NT2/D1 (cell line): ENCODE measurements at regions not wholly inside any gene's neighbourhood (a gene's known extent, or its start where the extent isn't known, plus 50 kb on each side); places are given as distances from the start of the nearest gene placed in this dataset.

Experiments used
- DNase-seq: peaks from one replicate; pipeline ENCODE4 v3.0.0-alpha.2; 2011; ENCODE audit warnings: low read depth, low spot score
- H3K27me3 ChIP-seq: 2 replicates; pipeline ENCODE4 v1.6.0; 2011; ENCODE audit warnings: mild to moderate bottlenecking; ENCODE audit not compliant: insufficient read length, insufficient read depth
- H3K36me3 ChIP-seq: 2 replicates; pipeline ENCODE4 v1.6.1; 2011; ENCODE audit warnings: mild to moderate bottlenecking, low read length, mixed read lengths; ENCODE audit not compliant: insufficient read depth, insufficient read length
- H3K4me1 ChIP-seq: 2 replicates; pipeline ENCODE4 v1.5.1; 2011; ENCODE audit not compliant: insufficient read depth, insufficient read length
- H3K4me3 ChIP-seq: 2 replicates; pipeline ENCODE4 v1.5.1; 2011; ENCODE audit warnings: low read depth; ENCODE audit not compliant: insufficient read length
- H3K9ac ChIP-seq: 2 replicates; pipeline ENCODE4 v1.6.0; 2011; ENCODE audit warnings: low read depth; ENCODE audit not compliant: insufficient read length
- H3K9me3 ChIP-seq: 2 replicates; pipeline ENCODE4 v1.5.1; 2011; ENCODE audit warnings: mild to moderate bottlenecking, low read length; ENCODE audit not compliant: insufficient read depth
- SUZ12 ChIP-seq: IDR thresholded peaks from 2 replicates; pipeline ENCODE4 v1.6.1; 2011; ENCODE audit not compliant: insufficient read length, insufficient read depth; ENCODE audit errors: extremely low read depth
- YY1 ChIP-seq: IDR thresholded peaks from 2 replicates; pipeline ENCODE4 v1.6.1; 2011; ENCODE audit not compliant: insufficient read length, insufficient read depth
- ZNF274 ChIP-seq: IDR thresholded peaks from 2 replicates; pipeline ENCODE4 v1.6.1; 2011; ENCODE audit warnings: mild to moderate bottlenecking, low read depth, low read length

DNA sequence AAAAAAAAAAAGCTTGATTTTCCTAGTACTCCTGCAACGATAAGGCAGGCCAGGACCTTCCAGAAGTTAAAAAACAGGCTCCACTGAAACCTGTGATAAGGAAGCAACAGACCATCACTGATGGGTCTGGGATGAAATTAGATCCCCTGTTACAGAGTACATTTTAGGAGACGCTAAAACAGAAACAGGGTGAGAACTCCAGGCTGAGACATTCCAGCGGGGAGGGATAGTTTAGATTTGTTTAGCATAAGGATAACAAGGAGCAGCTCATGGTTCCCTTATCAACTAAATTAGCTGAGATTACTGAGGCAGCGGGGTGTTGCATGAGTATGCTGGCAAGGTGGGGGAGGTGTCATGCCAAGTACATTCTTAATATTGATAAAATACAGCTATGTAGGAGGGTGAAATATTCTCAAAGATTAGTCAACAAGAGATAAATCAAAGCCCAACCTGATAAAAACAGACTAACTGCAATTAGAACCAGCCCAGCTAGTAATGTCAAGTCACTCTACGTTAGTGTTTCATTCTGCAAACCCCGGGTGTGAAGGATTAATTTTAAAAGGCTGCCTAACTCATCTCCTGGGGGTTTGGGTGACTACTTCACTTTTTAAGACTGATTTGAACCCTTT is 75.0 kb upstream of the BZW1 start:
- Histone ChIP-seq H3K4me3 (no peak overlapping the region), H3K27me3 (no peaks in the 10 kb centered on the region), H3K36me3 (no peaks in the 10 kb centered on the region), H3K4me1 (peaks cover 5% of the 10 kb centered on the region), H3K9ac (no peak overlapping the region), H3K9me3 (no peaks in the 10 kb centered on the region)
- TF ChIP-seq ZNF274 (no peak), SUZ12 (no peak), YY1 (no peak)
- DNase-seq, result no peak

GRCh38 chr2:200737585-200737984 is 74.1 kb upstream of the BZW1 start:
- Histone ChIP-seq H3K36me3 (no peaks in the 10 kb centered on the region), H3K4me3 (no peak overlapping the region), H3K9me3 (no peaks in the 10 kb centered on the region), H3K27me3 (no peaks in the 10 kb centered on the region), H3K9ac (no peak overlapping the region), H3K4me1 (peaks cover 5% of the 10 kb centered on the region)
- no peak for TF ChIP-seq SUZ12
- no peak for TF ChIP-seq YY1
- TF ChIP-seq ZNF274, result no peak
- no peak for DNase-seq

DNA sequence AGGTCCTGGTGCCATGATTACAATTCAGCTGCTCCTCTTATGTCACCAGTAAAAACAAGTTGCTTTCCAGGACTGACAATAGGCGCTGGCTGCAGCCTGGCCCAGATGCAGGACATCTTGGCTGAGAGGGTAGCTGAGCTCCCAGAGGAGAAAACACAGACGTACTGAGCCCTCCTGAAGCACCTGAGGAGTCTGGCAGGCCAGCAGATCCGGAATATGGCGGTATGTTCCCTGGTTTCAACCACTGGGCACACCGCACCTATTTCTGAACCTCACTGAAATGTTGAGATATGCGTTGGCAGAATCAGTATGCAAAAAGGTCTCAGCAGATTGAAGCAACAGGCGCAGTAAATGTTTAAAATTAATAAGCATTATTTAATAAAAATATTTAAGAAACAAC is 73.1 kb upstream of the BZW1 start:
- Histone ChIP-seq H3K4me1 (peaks cover 5% of the 10 kb centered on the region), H3K9me3 (no peaks in the 10 kb centered on the region), H3K4me3 (no peak overlapping the region), H3K9ac (no peak overlapping the region), H3K27me3 (no peaks in the 10 kb centered on the region), H3K36me3 (no peaks in the 10 kb centered on the region)
- TF ChIP-seq ZNF274 (no peak), SUZ12 (no peak), YY1 (no peak)
- no peak for DNase-seq

DNA sequence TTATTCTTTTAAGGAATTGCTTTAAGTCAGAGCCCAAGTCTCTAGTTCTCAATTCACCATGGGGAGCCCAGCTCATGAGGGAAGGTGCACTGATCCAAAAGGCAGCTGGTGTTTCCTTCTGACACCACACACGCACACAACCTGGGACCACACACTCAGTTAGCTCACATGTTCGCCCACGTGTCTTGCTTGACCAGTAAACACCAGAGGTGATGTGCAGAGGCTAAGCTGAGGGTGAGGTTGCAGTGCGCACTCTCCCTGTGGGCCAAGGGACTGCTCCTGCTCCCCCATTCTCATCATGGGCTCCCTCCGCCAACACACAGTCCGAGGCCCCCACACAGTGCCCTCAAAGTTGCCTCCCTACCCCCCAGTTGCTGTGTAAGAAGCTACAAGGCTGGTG is 70.8 kb upstream of the BZW1 start:
- Histone ChIP-seq H3K9ac (no peak overlapping the region), H3K4me3 (no peak overlapping the region), H3K9me3 (no peaks in the 10 kb centered on the region), H3K27me3 (no peaks in the 10 kb centered on the region), H3K4me1 (peaks cover 8% of the 10 kb centered on the region), H3K36me3 (no peaks in the 10 kb centered on the region)
- TF ChIP-seq YY1, result no peak
- TF ChIP-seq ZNF274, result no peak
- TF ChIP-seq SUZ12, result no peak
- DNase-seq, result no peak

DNA sequence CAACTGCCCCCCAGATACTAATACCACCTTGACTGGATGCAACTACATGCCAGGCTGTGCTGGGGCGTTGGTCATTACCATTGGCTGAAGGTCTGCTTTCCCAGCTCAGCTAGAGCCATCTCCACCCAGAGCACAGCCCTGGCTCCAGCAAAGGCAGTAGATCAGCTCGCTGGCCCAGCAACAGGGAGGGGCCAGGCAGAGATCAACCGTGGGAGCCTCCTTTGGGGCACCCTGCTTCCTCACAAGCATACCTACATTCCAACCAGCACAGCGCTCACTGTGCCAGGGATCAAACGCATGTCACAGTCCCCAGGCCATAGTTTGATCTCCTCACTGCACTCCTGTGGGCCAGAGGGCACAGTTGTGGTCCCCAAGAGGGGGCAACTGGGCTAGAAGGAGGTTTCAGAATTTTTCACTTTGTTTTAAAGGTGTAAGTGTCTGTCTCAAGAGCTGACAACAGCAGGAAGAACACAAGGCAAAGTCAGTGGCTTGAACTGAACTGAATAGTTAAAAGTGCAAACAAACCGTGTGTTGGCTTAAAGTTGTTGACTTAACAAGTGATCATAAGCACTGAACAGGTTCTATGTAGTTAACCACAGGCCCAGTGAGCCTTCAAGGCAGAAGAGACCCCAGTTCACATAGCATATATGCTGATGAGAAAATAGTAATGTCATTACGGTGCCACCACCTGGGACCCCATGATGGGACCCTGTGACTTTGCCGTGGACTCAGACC is 70.1 kb upstream of the BZW1 start:
- no peaks in the 10 kb centered on the region for H3K36me3 ChIP-seq
- no peak for TF ChIP-seq SUZ12
- no peak for DNase-seq
- no peaks in the 10 kb centered on the region for H3K9me3 ChIP-seq
- no peak overlapping the region for H3K4me3 ChIP-seq
- H3K27me3 ChIP-seq, result no peaks in the 10 kb centered on the region
- H3K4me1 ChIP-seq, result peaks cover 9% of the 10 kb centered on the region
- H3K9ac ChIP-seq, result no peak overlapping the region

GRCh38 chr2:200742426-200742825 is 69.3 kb upstream of the BZW1 start:
- Histone ChIP-seq H3K4me1 (peaks cover 9% of the 10 kb centered on the region), H3K4me3 (no peak overlapping the region), H3K9me3 (no peaks in the 10 kb centered on the region), H3K27me3 (no peaks in the 10 kb centered on the region), H3K9ac (no peak overlapping the region), H3K36me3 (no peaks in the 10 kb centered on the region)
- DNase-seq, result no peak
- TF ChIP-seq ZNF274 (no peak), SUZ12 (no peak), YY1 (no peak)

DNA sequence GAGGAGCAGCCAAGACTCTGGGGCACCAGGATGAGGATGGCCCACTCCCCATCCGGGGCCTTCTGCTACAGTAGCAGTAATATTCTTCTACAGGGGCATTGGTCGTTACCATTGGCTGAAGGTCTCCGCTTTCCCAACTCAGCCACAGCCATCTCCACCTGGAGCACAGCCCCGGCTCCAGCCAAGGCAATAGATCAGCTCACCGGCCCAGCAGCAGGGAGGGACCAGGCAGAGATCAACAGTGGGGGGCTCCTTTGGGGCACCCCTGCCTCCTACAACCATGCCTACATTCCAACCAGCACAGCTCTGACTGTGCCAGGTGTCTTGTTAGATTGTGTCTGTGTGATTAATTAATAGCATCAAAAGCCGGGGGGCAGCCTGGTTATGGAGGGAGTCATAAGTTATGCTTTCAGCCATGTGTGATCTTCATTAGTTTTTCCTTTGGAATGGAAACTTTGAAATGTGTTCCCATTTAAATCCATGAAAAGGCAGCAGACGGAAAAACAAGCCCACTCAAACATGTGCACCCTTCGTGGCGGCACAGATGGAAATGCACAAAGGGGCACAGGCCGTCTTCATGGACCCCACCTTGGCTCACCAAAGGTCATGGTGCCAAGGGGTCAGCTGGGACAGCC is 68.6 kb upstream of the BZW1 start:
- peaks cover 9% of the 10 kb centered on the region for H3K4me1 ChIP-seq
- no peaks in the 10 kb centered on the region for H3K36me3 ChIP-seq
- no peak for TF ChIP-seq SUZ12
- no peak for TF ChIP-seq ZNF274
- H3K27me3 ChIP-seq, result no peaks in the 10 kb centered on the region
- DNase-seq, result no peak
- H3K9ac ChIP-seq, result no peak overlapping the region
- no peaks in the 10 kb centered on the region for H3K9me3 ChIP-seq
- H3K4me3 ChIP-seq, result no peak overlapping the region
